HEK293 (cell line): ENCODE measurements at regions not wholly inside any gene's neighbourhood (a gene's known extent, or its start where the extent isn't known, plus 50 kb on each side); places are given as distances from the start of the nearest gene placed in this dataset.

Source experiments
- CTCF ChIA-PET: fragments of 350-600 bp; formaldehyde crosslinking; extraction: SDS; loops from one replicate; lab custom pipeline; 2021; ENCODE audit warnings: antibody characterized with exemption; lab: Yijun Ruan, JAX
- POLR2A ChIA-PET: fragments of 300-600 bp; formaldehyde crosslinking; extraction: SDS; loops from one replicate; lab custom pipeline; 2020; ENCODE audit warnings: antibody characterized with exemption, inconsistent platforms; lab: Yijun Ruan, JAX
- H3K27ac ChIP-seq: fragments of 200-500 bp; sonication (Bioruptor generic); 2 replicates; pipeline ENCODE4 v1.5.1; 2014; ENCODE audit warnings: low read depth, low read length, control low read depth, inconsistent platforms; ENCODE audit errors: extremely low read depth
- H3K36me3 ChIP-seq, 2 experiments: fragments of 200-500 bp in 1 of 2; sonication (Bioruptor generic) in 1 of 2; 1 replicate in 1 of 2; 2 replicates in 1 of 2; pipeline ENCODE4 v1.5.1; 2014 to 2017; ENCODE audit warnings: inconsistent platforms in 2 of 2, low read length in 2 of 2; ENCODE audit not compliant: control insufficient read depth in 2 of 2, insufficient read depth in 1 of 2
- H3K4me1 ChIP-seq: fragments of 200-500 bp; sonication (Bioruptor generic); 2 replicates; pipeline ENCODE4 v1.5.1; 2014; ENCODE audit warnings: mild to moderate bottlenecking, low read length, inconsistent platforms; ENCODE audit not compliant: control insufficient read depth, insufficient read depth
- H3K4me3 ChIP-seq: 2 replicates; pipeline ENCODE4 v1.5.1; 2011; ENCODE audit warnings: low read depth, mild to moderate bottlenecking, control low read depth, low read length, moderate library complexity
- H3K9me3 ChIP-seq: fragments of 200-500 bp; sonication (Bioruptor generic); 2 replicates; pipeline ENCODE4 v1.5.1; 2014; ENCODE audit warnings: low read depth, low read length, inconsistent platforms; ENCODE audit not compliant: control insufficient read depth, insufficient read depth
- GLIS1 ChIP-seq: fragments of 450-650 bp; formaldehyde crosslinking; IDR thresholded peaks from 2 replicates; pipeline ENCODE4 v1.5.1; 2016; ENCODE audit warnings: missing biosample characterization, missing genetic modification characterization
- HOXD13 ChIP-seq: sonication (generic); formaldehyde crosslinking; IDR thresholded peaks from 2 replicates; pipeline ENCODE4 v1.8.0; 2022; ENCODE audit warnings: missing genetic modification reagents, borderline replicate concordance
- KLF1 ChIP-seq: fragments of 450-650 bp; formaldehyde crosslinking; IDR thresholded peaks from 2 replicates; pipeline ENCODE4 v1.5.1; 2016; ENCODE audit warnings: missing biosample characterization, missing genetic modification characterization
- SCRT1 ChIP-seq: fragments of 450-650 bp; formaldehyde crosslinking; IDR thresholded peaks from 2 replicates; pipeline ENCODE4 v1.5.1; 2016; ENCODE audit warnings: missing biosample characterization, missing genetic modification characterization, borderline replicate concordance
- ZBTB21 ChIP-seq: fragments of 450-650 bp; formaldehyde crosslinking; IDR thresholded peaks from 2 replicates; pipeline ENCODE4 v1.5.1; 2017; ENCODE audit warnings: missing biosample characterization, missing genetic modification characterization
- ZNF148 ChIP-seq: fragments of 450-650 bp; formaldehyde crosslinking; IDR thresholded peaks from 2 replicates; pipeline ENCODE4 v1.5.0; 2017; ENCODE audit warnings: missing biosample characterization, missing genetic modification characterization, borderline replicate concordance
- ZNF157 ChIP-seq: fragments of 450-650 bp; formaldehyde crosslinking; IDR thresholded peaks from 2 replicates; pipeline ENCODE4 v1.5.1; 2016; ENCODE audit warnings: missing biosample characterization, missing genetic modification characterization
- ZNF174 ChIP-seq: fragments of 450-650 bp; formaldehyde crosslinking; IDR thresholded peaks from 2 replicates; pipeline ENCODE4 v1.5.0; 2017; ENCODE audit warnings: missing biosample characterization, mild to moderate bottlenecking, missing genetic modification characterization
- ZNF292 ChIP-seq: fragments of 450-650 bp; formaldehyde crosslinking; IDR thresholded peaks from 2 replicates; pipeline ENCODE4 v1.5.1; 2016; ENCODE audit warnings: low read depth, missing biosample characterization, missing genetic modification characterization, borderline replicate concordance
- ZNF302 ChIP-seq: fragments of 450-650 bp; formaldehyde crosslinking; IDR thresholded peaks from 2 replicates; pipeline ENCODE4 v1.5.1; 2016; ENCODE audit warnings: missing biosample characterization, missing genetic modification characterization, low read depth
- ZNF335 ChIP-seq: fragments of 450-650 bp; formaldehyde crosslinking; conservative IDR thresholded peaks from 2 replicates; pipeline ENCODE4 v1.5.1; 2016; ENCODE audit warnings: missing biosample characterization, missing genetic modification characterization
- ZNF350 ChIP-seq: fragments of 450-650 bp; formaldehyde crosslinking; IDR thresholded peaks from 2 replicates; pipeline ENCODE4 v1.5.0; 2017; ENCODE audit warnings: missing biosample characterization, mild to moderate bottlenecking, missing genetic modification characterization
- ZNF473 ChIP-seq: fragments of 450-650 bp; formaldehyde crosslinking; IDR thresholded peaks from 2 replicates; pipeline ENCODE4 v1.5.1; 2017; ENCODE audit warnings: missing biosample characterization, missing genetic modification characterization
- ZNF555 ChIP-seq: fragments of 450-650 bp; formaldehyde crosslinking; conservative IDR thresholded peaks from 2 replicates; pipeline ENCODE4 v1.5.1; 2017; ENCODE audit warnings: missing biosample characterization, mild to moderate bottlenecking, missing genetic modification characterization, inconsistent platforms
- ZNF701 ChIP-seq: fragments of 450-650 bp; formaldehyde crosslinking; IDR thresholded peaks from 2 replicates; pipeline ENCODE4 v1.5.1; 2016; ENCODE audit warnings: missing biosample characterization, missing genetic modification characterization
- ZNF777 ChIP-seq: fragments of 450-650 bp; formaldehyde crosslinking; IDR thresholded peaks from 2 replicates; pipeline ENCODE4 v1.5.1; 2017; ENCODE audit warnings: missing biosample characterization, missing genetic modification characterization, borderline replicate concordance
- ZNF792 ChIP-seq: fragments of 450-650 bp; formaldehyde crosslinking; IDR thresholded peaks from 2 replicates; pipeline ENCODE4 v1.5.1; 2016; ENCODE audit warnings: missing biosample characterization, missing genetic modification characterization
- ZSCAN5A ChIP-seq: fragments of 450-650 bp; formaldehyde crosslinking; IDR thresholded peaks from 2 replicates; pipeline ENCODE4 v1.5.1; 2016; ENCODE audit warnings: missing biosample characterization, missing genetic modification characterization

GRCh38 chr3:15889936-15890335 is 92.2 kb upstream of the ANKRD28 start:
- no peak overlapping the region for H3K27ac ChIP-seq
- ChIA-PET CTCF (interaction anchor here (0.6 kb wide), 1 partner anchor 35 kb away, joined by 4 read pairs; no protein-coding TSS in a partner anchor), POLR2A (no interaction called here)
- H3K36me3 ChIP-seq: no peaks in the 10 kb centered on the region
- no peak overlapping the region for H3K4me3 ChIP-seq
- no peaks in the 10 kb centered on the region for H3K4me1 ChIP-seq
- TF ChIP-seq ZNF174 (no peak), HOXD13 (CRISPR knock-in tag) (no peak)
- H3K9me3 ChIP-seq: no peaks in the 10 kb centered on the region

- ChIA-PET CTCF (interaction anchor here (1.0 kb wide), 1 partner anchor 172 kb away, joined by 3 read pairs; no protein-coding TSS in a partner anchor), POLR2A (no interaction called here)
- Histone ChIP-seq H3K4me3 (no peak overlapping the region), H3K36me3 (no peaks in the 10 kb centered on the region), H3K4me1 (no peaks in the 10 kb centered on the region), H3K9me3 (no peaks in the 10 kb centered on the region), H3K27ac (no peak overlapping the region)
- no peak for TF ChIP-seq ZNF157 (tag by site-specific recombination)
- TF ChIP-seq ZBTB21 (tag by site-specific recombination): no peak
Measured at GRCh38 chr3:15892311-15893227, 94.8 kb upstream of the ANKRD28 start.

GRCh38 chr3:15894382-15894781 is 96.6 kb upstream of the ANKRD28 start:
- Histone ChIP-seq H3K9me3 (no peaks in the 10 kb centered on the region), H3K27ac (no peak overlapping the region), H3K4me3 (no peak overlapping the region), H3K36me3 (no peaks in the 10 kb centered on the region), H3K4me1 (no peaks in the 10 kb centered on the region)
- TF ChIP-seq ZNF792 (tag by site-specific recombination): no peak
- no peak for TF ChIP-seq ZSCAN5A (tag by site-specific recombination)
- TF ChIP-seq ZNF292 (tag by site-specific recombination): no peak
- no peak for TF ChIP-seq ZNF302 (tag by site-specific recombination)
- no peak for TF ChIP-seq HOXD13 (CRISPR knock-in tag)
- TF ChIP-seq GLIS1 (tag by site-specific recombination): no peak
- ChIA-PET CTCF (interaction anchor here (1.4 kb wide), 1 partner anchor 22 kb away, joined by 3 read pairs; no protein-coding TSS in a partner anchor), POLR2A (no interaction called here)

GRCh38 chr3:15896500-15896899 is 98.7 kb upstream of the ANKRD28 start:
- H3K27ac ChIP-seq: no peak overlapping the region
- TF ChIP-seq ZNF350 (tag by site-specific recombination): no peak
- no peak for TF ChIP-seq ZNF555 (tag by site-specific recombination)
- TF ChIP-seq SCRT1: no peak
- no peak for TF ChIP-seq ZNF335
- TF ChIP-seq ZNF473 (tag by site-specific recombination): no peak
- no peak for TF ChIP-seq ZNF148 (tag by site-specific recombination)
- TF ChIP-seq KLF1 (tag by site-specific recombination): no peak
- no peak for TF ChIP-seq ZNF157 (tag by site-specific recombination)
- no peak for TF ChIP-seq ZNF777
- no peak for TF ChIP-seq ZNF701 (tag by site-specific recombination)
- TF ChIP-seq, all 188 proteins: peak for 0
- Histone ChIP-seq H3K36me3 (no peaks in the 10 kb centered on the region), H3K4me3 (no peak overlapping the region), H3K9me3 (no peaks in the 10 kb centered on the region), H3K4me1 (no peaks in the 10 kb centered on the region)
- ChIA-PET POLR2A (no interaction called here), CTCF (interaction anchor here (0.7 kb wide), 1 partner anchor 36 kb away, joined by 4 read pairs; no protein-coding TSS in a partner anchor)
